ENCODE measurements at regions not wholly inside any gene's neighbourhood (a gene's known extent, or its start where the extent isn't known, plus 50 kb on each side); places are given as distances from the start of the nearest gene placed in this dataset.

DNA sequence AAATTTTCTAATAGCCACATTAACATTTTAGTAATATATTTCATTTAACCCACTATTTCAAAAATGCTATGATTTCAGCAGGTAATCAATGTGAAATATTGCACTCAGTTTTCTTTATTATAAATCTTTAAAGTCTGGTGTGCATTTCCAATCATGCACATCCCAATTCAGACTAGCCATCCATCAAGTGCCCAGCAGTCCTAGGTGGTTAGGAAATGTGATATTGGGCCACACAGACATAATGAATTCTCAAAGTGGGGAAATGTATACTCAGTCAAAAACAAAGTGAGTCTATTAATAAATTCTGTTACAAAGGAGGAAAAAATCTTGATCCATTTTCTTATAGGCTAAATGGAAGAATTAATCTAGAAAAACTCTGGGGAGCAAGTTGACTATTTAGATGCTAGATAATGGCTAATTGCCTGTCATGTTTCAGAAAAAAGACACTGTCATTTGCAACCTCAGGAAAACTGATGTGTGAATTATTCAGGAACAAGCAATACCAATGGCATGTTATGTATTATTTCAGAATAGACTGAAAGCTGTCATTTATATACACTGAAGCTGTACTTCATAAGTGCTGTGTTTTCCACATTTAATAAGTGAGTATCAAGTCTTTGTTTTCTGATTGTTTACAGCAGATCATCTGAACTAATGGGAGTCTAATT lies 629.1 kb upstream of the ADARB2 start:
- H3K36me3 Mint-ChIP-seq (ENCODE audit: low read depth) = peaks cover 16% of the 10 kb centered on the region
- H3K27me3 Mint-ChIP-seq (ENCODE audit: insufficient read depth) = no peaks in the 10 kb centered on the region; the same call in 1 of the 2 replicates
- no peak overlapping the region for H3K4me3 Mint-ChIP-seq
- H3K4me1 Mint-ChIP-seq (ENCODE audit: low read depth) = no peaks in the 10 kb centered on the region
- H3K27ac Mint-ChIP-seq = no peak overlapping the region
- TF ChIP-seq, protein P1, sequence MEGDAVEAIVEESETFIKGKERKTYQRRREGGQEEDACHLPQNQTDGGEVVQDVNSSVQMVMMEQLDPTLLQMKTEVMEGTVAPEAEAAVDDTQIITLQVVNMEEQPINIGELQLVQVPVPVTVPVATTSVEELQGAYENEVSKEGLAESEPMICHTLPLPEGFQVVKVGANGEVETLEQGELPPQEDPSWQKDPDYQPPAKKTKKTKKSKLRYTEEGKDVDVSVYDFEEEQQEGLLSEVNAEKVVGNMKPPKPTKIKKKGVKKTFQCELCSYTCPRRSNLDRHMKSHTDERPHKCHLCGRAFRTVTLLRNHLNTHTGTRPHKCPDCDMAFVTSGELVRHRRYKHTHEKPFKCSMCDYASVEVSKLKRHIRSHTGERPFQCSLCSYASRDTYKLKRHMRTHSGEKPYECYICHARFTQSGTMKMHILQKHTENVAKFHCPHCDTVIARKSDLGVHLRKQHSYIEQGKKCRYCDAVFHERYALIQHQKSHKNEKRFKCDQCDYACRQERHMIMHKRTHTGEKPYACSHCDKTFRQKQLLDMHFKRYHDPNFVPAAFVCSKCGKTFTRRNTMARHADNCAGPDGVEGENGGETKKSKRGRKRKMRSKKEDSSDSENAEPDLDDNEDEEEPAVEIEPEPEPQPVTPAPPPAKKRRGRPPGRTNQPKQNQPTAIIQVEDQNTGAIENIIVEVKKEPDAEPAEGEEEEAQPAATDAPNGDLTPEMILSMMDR (IDR thresholded peaks at IDR 0.05) = no peak
- no peak for DNase-seq
- peaks cover 45% of the 10 kb centered on the region for H3K9me3 Mint-ChIP-seq

DNA sequence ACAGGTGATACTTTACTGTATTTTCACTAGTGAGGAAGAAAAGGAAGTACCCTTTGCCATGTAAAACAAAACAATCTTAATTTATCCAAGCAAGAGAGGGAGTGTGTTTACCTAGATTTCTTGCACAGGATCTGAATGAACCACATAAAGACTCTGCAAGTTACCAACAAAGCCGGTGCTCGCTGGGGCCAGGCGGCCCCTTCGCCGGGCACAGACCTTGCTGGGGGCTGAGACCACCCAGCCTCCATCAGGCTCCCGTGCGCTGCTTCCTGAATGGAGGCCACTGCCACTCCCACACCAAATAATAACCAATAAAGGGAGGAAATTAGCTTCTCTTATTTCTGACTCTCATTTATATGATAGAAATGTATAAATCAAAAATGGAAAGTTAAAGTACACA lies 625.0 kb upstream of the ADARB2 start:
- DNase-seq = no peak
- Mint-ChIP-seq H3K27ac (no peak overlapping the region), H3K27me3 (ENCODE audit: insufficient read depth) (no peaks in the 10 kb centered on the region; the same call in 1 of the 2 replicates), H3K36me3 (ENCODE audit: low read depth) (peaks cover 4% of the 10 kb centered on the region; the same call in 1 of the 2 replicates), H3K4me1 (ENCODE audit: low read depth) (no peaks in the 10 kb centered on the region), H3K4me3 (no peak overlapping the region), H3K9me3 (peaks cover 42% of the 10 kb centered on the region)
- TF ChIP-seq, protein P1 (IDR thresholded peaks at IDR 0.05) = no peak

DNA sequence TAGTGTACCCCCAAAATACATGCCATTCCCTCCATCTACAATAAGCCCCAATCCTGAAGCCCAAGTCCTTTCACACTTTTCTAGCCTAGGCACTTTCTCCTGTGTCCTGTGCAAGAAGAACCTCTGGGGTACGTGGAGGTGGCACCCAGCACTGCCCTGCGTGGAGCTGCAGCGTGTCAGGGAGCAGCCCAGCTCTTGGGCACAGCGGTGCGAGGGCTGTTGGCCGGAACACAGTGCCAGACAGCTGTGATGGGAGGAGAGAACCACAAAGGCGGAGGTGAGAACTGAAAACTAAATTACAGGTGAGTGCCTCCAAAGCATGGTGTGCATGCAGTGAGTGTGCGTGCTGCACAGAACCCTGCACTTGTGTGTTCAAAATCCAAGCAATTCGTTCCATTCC lies 621.3 kb upstream of the ADARB2 start:
- H3K27ac Mint-ChIP-seq = no peak overlapping the region
- H3K4me1 Mint-ChIP-seq (ENCODE audit: low read depth) = no peaks in the 10 kb centered on the region
- no peaks in the 10 kb centered on the region for H3K36me3 Mint-ChIP-seq (ENCODE audit: low read depth)
- no peak overlapping the region for H3K4me3 Mint-ChIP-seq
- no peaks in the 10 kb centered on the region; the same call in 1 of the 2 replicates for H3K27me3 Mint-ChIP-seq (ENCODE audit: insufficient read depth)
- H3K9me3 Mint-ChIP-seq = peaks cover 48% of the 10 kb centered on the region
- DNase-seq = no peak
- TF ChIP-seq, protein P1 (IDR thresholded peaks at IDR 0.05) = no peak

DNA sequence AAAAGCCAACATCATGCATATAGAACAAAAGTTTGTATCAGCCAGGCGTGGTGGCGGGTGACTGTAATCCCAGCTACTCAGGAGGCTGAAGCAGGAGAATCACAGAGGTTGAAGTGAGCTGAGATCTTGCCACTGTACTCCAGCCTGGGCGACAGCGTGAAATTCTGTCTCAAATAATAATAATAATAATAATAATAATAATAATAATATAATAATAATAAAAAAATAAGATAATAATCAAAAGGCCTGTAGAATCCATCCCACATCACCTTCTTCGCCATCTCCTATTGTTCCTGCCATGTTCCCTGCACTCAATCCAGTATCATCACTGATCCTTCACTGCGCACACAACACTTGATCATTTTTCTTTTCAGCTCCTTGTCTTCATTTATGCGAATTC lies 619.3 kb upstream of the ADARB2 start:
- H3K9me3 Mint-ChIP-seq = peaks cover 43% of the 10 kb centered on the region
- H3K27ac Mint-ChIP-seq = no peak overlapping the region
- no peaks in the 10 kb centered on the region for H3K4me1 Mint-ChIP-seq (ENCODE audit: low read depth)
- H3K27me3 Mint-ChIP-seq (ENCODE audit: insufficient read depth) = no peaks in the 10 kb centered on the region; the same call in 1 of the 2 replicates
- H3K4me3 Mint-ChIP-seq = no peak overlapping the region
- DNase-seq = no peak
- H3K36me3 Mint-ChIP-seq (ENCODE audit: low read depth) = no peaks in the 10 kb centered on the region
- TF ChIP-seq, protein P1 (IDR thresholded peaks at IDR 0.05) = no peak

DNA sequence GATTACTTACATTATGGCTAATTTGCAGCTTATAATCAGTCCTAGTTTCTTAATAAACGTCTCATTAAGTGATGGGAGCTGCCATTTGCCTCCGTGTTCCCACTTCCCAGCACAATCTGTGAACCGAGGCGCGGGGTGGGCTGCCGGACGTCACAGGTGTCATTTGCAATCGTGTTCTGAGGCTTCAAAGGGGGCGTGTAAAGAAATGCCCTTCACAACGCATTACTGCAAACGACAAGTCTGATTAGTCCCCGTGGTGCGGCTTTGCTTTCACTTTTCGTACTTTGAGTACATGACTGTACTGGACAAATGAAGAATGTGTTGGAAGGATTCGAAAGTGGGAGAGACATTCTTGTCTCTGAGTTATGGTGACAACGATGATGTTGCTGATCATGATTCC lies 614.2 kb upstream of the ADARB2 start:
- no peaks in the 10 kb centered on the region for H3K4me1 Mint-ChIP-seq (ENCODE audit: low read depth)
- DNase-seq = no peak
- H3K4me3 Mint-ChIP-seq = no peak overlapping the region
- H3K27ac Mint-ChIP-seq = no peak overlapping the region
- H3K36me3 Mint-ChIP-seq (ENCODE audit: low read depth) = no peaks in the 10 kb centered on the region
- H3K27me3 Mint-ChIP-seq (ENCODE audit: insufficient read depth) = no peaks in the 10 kb centered on the region; the same call in 1 of the 2 replicates
- TF ChIP-seq, protein P1 (IDR thresholded peaks at IDR 0.05) = no peak
- H3K9me3 Mint-ChIP-seq = peaks cover 18% of the 10 kb centered on the region

Measured in HFFc6 (cell line).